ENCODE measurements at regions not wholly inside any gene's neighbourhood (a gene's known extent, or its start where the extent isn't known, plus 50 kb on each side); places are given as distances from the start of the nearest gene placed in this dataset.

GRCh38 chr6:147758303-147758702 is 249.8 kb downstream of the SAMD5 start:
- no peak for TF ChIP-seq CTCF (conservative IDR thresholded peaks at IDR 0.05; ENCODE audit: low read depth, low read length)
- TF ChIP-seq EZH2 (IDR thresholded peaks at IDR 0.05; ENCODE audit: low read length, unreplicated experiment): no peak
- TF ChIP-seq EZH2phosphoT487 (IDR thresholded peaks at IDR 0.05; ENCODE audit: borderline replicate concordance, low read length): no peak
- Histone ChIP-seq H3K4me3 (ENCODE audit: low read length) (no peak overlapping the region), H3K4me2 (ENCODE audit: low read length) (no peak overlapping the region), H3K27me3 (ENCODE audit: low read length) (no peaks in the 10 kb centered on the region), H2AFZ (ENCODE audit: low read length) (no peak overlapping the region), H3K27ac (ENCODE audit: low read length) (no peak overlapping the region), H3F3A (ENCODE audit: low read length, unreplicated experiment) (no peaks in the 10 kb centered on the region), H3K79me2 (ENCODE audit: low read length) (no peaks in the 10 kb centered on the region), H3K36me3 (ENCODE audit: low read depth, low read length) (no peaks in the 10 kb centered on the region), H3K9me3 (ENCODE audit: low read length) (no peaks in the 10 kb centered on the region), H3K9me2 (replicated peaks; ENCODE audit: low read length) (no peaks in the 10 kb centered on the region), H4K20me1 (ENCODE audit: low read length) (no peaks in the 10 kb centered on the region), H3K4me1 (ENCODE audit: insufficient read depth, low read length) (no peaks in the 10 kb centered on the region), H3K9ac (ENCODE audit: low read length) (no peak overlapping the region)
- DNase-seq (no peak), ATAC-seq (no peak)
- ChIA-PET POLR2A (ENCODE audit: unreplicated experiment) (no interaction called here), CTCF (no interaction called here)
- BruUV-seq (replicated peaks): no TSS peak
- intact Hi-C loops (cut with micrococcal nuclease): no loop called here

GRCh38 chr6:147759093-147759492 is 250.6 kb downstream of the SAMD5 start:
- no peaks in the 10 kb centered on the region for H4K20me1 ChIP-seq (ENCODE audit: low read length)
- no peak overlapping the region for H2AFZ ChIP-seq (ENCODE audit: low read length)
- intact Hi-C loops (cut with micrococcal nuclease): no loop called here
- no peaks in the 10 kb centered on the region for H3K4me1 ChIP-seq (ENCODE audit: insufficient read depth, low read length)
- H3K27me3 ChIP-seq (ENCODE audit: low read length): no peaks in the 10 kb centered on the region
- DNase-seq (no peak), ATAC-seq (no peak)
- POLR2A ChIA-PET (ENCODE audit: unreplicated experiment): no interaction called here
- no peaks in the 10 kb centered on the region for H3K9me3 ChIP-seq (ENCODE audit: low read length)
- BruUV-seq (replicated peaks): no TSS peak
- TF ChIP-seq EZH2 (IDR thresholded peaks at IDR 0.05; ENCODE audit: low read length, unreplicated experiment) (no peak), CTCF (conservative IDR thresholded peaks at IDR 0.05; ENCODE audit: low read depth, low read length) (no peak), EZH2phosphoT487 (IDR thresholded peaks at IDR 0.05; ENCODE audit: borderline replicate concordance, low read length) (no peak)
- H3F3A ChIP-seq (ENCODE audit: low read length, unreplicated experiment): no peaks in the 10 kb centered on the region
- H3K4me2 ChIP-seq (ENCODE audit: low read length): no peak overlapping the region
- no peaks in the 10 kb centered on the region for H3K36me3 ChIP-seq (ENCODE audit: low read depth, low read length)
- no peak overlapping the region for H3K9ac ChIP-seq (ENCODE audit: low read length)
- no peak overlapping the region for H3K27ac ChIP-seq (ENCODE audit: low read length)
- H3K9me2 ChIP-seq (replicated peaks; ENCODE audit: low read length): no peaks in the 10 kb centered on the region
- CTCF ChIA-PET: no interaction called here
- no peak overlapping the region for H3K4me3 ChIP-seq (ENCODE audit: low read length)
- no peaks in the 10 kb centered on the region for H3K79me2 ChIP-seq (ENCODE audit: low read length)

- BruUV-seq (replicated peaks): no TSS peak
- H3K79me2 ChIP-seq (ENCODE audit: low read length): no peaks in the 10 kb centered on the region
- H3F3A ChIP-seq (ENCODE audit: low read length, unreplicated experiment): no peaks in the 10 kb centered on the region
- H3K4me2 ChIP-seq (ENCODE audit: low read length): no peak overlapping the region
- ChIA-PET POLR2A (ENCODE audit: unreplicated experiment) (no interaction called here), CTCF (no interaction called here)
- H3K9me3 ChIP-seq (ENCODE audit: low read length): no peaks in the 10 kb centered on the region
- no peak for ATAC-seq
- no peak for TF ChIP-seq EZH2 (IDR thresholded peaks at IDR 0.05; ENCODE audit: low read length, unreplicated experiment)
- no peak for TF ChIP-seq CTCF (conservative IDR thresholded peaks at IDR 0.05; ENCODE audit: low read depth, low read length)
- no peak for TF ChIP-seq EZH2phosphoT487 (IDR thresholded peaks at IDR 0.05; ENCODE audit: borderline replicate concordance, low read length)
- no peaks in the 10 kb centered on the region for H3K27me3 ChIP-seq (ENCODE audit: low read length)
- no peak overlapping the region for H3K4me3 ChIP-seq (ENCODE audit: low read length)
- no peaks in the 10 kb centered on the region for H3K4me1 ChIP-seq (ENCODE audit: insufficient read depth, low read length)
- no peaks in the 10 kb centered on the region for H3K9me2 ChIP-seq (replicated peaks; ENCODE audit: low read length)
- no peak overlapping the region for H3K27ac ChIP-seq (ENCODE audit: low read length)
- no peaks in the 10 kb centered on the region for H3K36me3 ChIP-seq (ENCODE audit: low read depth, low read length)
- no peaks in the 10 kb centered on the region for H4K20me1 ChIP-seq (ENCODE audit: low read length)
- DNase-seq: no peak
- intact Hi-C loops (cut with micrococcal nuclease): no loop called here
- no peak overlapping the region for H2AFZ ChIP-seq (ENCODE audit: low read length)
- no peak overlapping the region for H3K9ac ChIP-seq (ENCODE audit: low read length)
Measured at GRCh38 chr6:147759536-147759935, 251.0 kb downstream of the SAMD5 start.

All from PC-3 (cell line).